Esophagus muscularis mucosa (tissue), 4 donors: ENCODE measurements at regions not wholly inside any gene's neighbourhood (a gene's known extent, or its start where the extent isn't known, plus 50 kb on each side); places are given as distances from the start of the nearest gene placed in this dataset.

Source experiments
- EP300 ChIP-seq: sonication (generic); formaldehyde crosslinking; IDR thresholded peaks from one replicate; pipeline ENCODE4 v1.6.1; 2017; ENCODE audit warnings: antibody characterized with exemption
- POLR2A ChIP-seq: fragments of 450-650 bp; IDR thresholded peaks from one replicate; pipeline ENCODE4 v1.6.1; 2017; ENCODE audit warnings: antibody characterized with exemption, moderate library complexity, mild to moderate bottlenecking, low read depth
- POLR2AphosphoS5 ChIP-seq, 2 donors: sonication (generic); formaldehyde crosslinking; IDR thresholded peaks; one replicate each; pipeline ENCODE4 v1.6.1; 2017; ENCODE audit warnings: antibody characterized with exemption in 2 of 2
- TF ChIP-seq, protein P1 (sequence below), 3 experiments: fragments of 200-600 bp in 2 of 3; fragments of 450-650 bp in 1 of 3; sonication (generic) in 2 of 3; IDR thresholded peaks; one replicate each; pipeline ENCODE4 v1.5.1; 2017 to 2019; ENCODE audit warnings: antibody characterized with exemption in 3 of 3, mild to moderate bottlenecking in 2 of 3, moderate library complexity in 1 of 3

DNA sequence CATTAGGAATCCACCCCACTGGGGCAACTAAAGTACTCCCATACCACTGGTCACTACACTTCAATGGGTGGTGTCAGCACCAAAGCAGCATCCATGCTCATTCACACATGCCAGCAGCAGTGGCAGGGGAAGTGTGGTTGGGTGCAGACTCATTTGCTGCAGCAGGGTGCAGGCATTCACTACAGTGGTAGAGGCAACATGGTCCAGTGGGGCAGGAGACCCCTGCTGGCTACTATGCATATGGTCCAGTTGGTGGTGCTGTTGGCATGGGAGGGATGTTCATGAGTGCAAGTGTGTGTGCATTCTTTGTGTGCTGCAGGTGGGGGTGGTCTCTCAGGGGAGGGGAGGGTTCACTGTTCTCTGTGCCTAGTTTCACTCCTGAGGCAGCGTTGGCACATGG lies 908.4 kb upstream of the NOVA1 start:
- TF ChIP-seq, protein P1, sequence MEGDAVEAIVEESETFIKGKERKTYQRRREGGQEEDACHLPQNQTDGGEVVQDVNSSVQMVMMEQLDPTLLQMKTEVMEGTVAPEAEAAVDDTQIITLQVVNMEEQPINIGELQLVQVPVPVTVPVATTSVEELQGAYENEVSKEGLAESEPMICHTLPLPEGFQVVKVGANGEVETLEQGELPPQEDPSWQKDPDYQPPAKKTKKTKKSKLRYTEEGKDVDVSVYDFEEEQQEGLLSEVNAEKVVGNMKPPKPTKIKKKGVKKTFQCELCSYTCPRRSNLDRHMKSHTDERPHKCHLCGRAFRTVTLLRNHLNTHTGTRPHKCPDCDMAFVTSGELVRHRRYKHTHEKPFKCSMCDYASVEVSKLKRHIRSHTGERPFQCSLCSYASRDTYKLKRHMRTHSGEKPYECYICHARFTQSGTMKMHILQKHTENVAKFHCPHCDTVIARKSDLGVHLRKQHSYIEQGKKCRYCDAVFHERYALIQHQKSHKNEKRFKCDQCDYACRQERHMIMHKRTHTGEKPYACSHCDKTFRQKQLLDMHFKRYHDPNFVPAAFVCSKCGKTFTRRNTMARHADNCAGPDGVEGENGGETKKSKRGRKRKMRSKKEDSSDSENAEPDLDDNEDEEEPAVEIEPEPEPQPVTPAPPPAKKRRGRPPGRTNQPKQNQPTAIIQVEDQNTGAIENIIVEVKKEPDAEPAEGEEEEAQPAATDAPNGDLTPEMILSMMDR (IDR thresholded peaks at IDR 0.05): no peak
- TF ChIP-seq POLR2A: no peak
- TF ChIP-seq POLR2AphosphoS5 (IDR thresholded peaks at IDR 0.05): no peak
- TF ChIP-seq EP300: no peak
